Activated naive CD8-positive, alpha-beta T cell treated with anti-CD3 and anti-CD28 coated beads for 36 hours (primary cell): ENCODE measurements at regions not wholly inside any gene's neighbourhood (a gene's known extent, or its start where the extent isn't known, plus 50 kb on each side); places are given as distances from the start of the nearest gene placed in this dataset.

Source experiments
- DNase-seq: peaks from one replicate; pipeline ENCODE4 v3.0.0; 2021
- H3K27ac Mint-ChIP-seq: one replicate; pipeline ENCODE4 v1.8.0; 2022; ENCODE audit warnings: mild to moderate bottlenecking, moderate library complexity, mixed read lengths
- H3K27me3 Mint-ChIP-seq: one replicate; pipeline ENCODE4 v1.8.0; 2022; ENCODE audit warnings: mild to moderate bottlenecking, mixed read lengths
- H3K36me3 Mint-ChIP-seq: one replicate; pipeline ENCODE4 v1.8.0; 2021; ENCODE audit warnings: mild to moderate bottlenecking, mixed read lengths
- H3K4me1 Mint-ChIP-seq: one replicate; pipeline ENCODE4 v1.8.0; 2021; ENCODE audit warnings: mixed read lengths
- H3K4me3 Mint-ChIP-seq: one replicate; pipeline ENCODE4 v1.8.0; 2022; ENCODE audit warnings: mild to moderate bottlenecking, moderate library complexity, mixed read lengths
- H3K9me3 Mint-ChIP-seq: one replicate; pipeline ENCODE4 v1.8.0; 2022; ENCODE audit warnings: mixed read lengths

DNA sequence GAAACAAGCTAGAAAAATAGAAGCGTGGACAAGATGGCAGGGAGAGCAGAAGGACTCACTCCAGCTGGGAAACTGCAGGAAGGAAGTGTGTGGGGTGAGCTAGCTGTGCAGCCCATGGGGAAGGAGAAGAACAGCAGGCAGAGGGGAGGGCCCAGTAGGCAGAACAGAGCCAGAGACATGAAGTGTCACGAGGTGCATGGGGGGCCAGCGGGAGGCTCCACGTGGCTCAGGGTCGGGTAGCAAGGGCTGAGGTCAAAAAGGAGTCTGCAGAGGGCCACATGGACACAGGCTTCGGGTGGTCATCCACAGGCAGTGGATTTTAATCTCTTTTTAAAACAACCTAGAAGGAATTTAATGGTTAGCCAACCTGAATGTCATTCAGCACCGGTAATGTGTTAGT, 669.0 kb downstream of the BCL11B start:
- H3K27ac Mint-ChIP-seq: no peak overlapping the region
- no peaks in the 10 kb centered on the region for H3K36me3 Mint-ChIP-seq
- no peak overlapping the region for H3K4me3 Mint-ChIP-seq
- H3K27me3 Mint-ChIP-seq: no peaks in the 10 kb centered on the region
- H3K9me3 Mint-ChIP-seq: no peaks in the 10 kb centered on the region
- H3K4me1 Mint-ChIP-seq: no peaks in the 10 kb centered on the region
- DNase-seq: no peak

DNA sequence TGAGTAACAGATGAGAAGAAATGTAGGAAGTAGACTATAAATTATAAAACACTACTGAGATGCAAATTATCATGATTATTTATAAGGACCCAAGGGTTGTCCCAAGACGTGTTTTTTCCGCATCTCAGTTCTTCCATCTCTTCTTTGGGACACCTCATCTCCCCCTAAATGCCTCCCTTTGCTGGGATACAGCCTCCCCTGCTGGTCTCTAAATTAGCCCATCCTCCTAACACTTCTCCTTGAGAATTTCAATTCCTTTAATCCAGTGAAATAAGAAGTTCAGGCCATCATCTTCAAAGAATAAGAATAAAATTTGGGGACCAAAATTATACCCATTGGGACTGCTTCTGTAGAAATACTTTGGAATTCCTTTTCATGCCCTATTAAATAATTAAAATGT, 667.0 kb downstream of the BCL11B start:
- Mint-ChIP-seq H3K27me3 (no peaks in the 10 kb centered on the region), H3K4me3 (no peak overlapping the region), H3K9me3 (no peaks in the 10 kb centered on the region), H3K4me1 (peaks cover 8% of the 10 kb centered on the region), H3K27ac (no peak overlapping the region), H3K36me3 (no peaks in the 10 kb centered on the region)
- DNase-seq: no peak

DNA sequence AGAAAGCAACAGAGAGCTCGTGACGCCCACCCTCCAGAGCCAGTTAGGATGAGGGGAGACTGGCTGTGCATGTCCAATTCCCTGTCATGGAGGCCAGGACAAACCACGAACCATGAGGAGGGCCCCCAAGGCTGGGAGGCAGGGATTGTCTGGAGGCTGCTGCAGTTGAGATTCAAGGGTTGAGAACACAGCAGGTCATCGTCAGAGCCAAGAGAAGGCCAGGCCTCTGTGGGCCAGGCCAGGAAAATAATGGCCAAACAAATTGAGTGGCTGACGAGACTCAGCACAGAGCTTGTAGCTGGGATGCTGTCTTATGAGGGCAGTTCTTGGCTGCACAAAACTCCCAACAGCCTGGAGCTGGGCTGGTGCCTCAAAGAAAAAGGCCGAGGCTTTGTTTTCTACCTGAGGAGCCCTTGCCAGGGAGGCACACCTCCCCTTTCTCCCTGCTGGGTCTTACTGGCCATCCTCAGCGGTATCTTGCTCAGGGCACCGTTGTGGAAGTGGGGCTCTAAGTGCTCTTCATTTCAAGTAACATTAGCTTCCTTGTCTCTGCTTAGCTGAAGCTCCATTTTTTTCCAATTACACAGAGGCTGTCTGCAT, 665.9 kb downstream of the BCL11B start:
- Mint-ChIP-seq H3K4me1 (peaks cover 8% of the 10 kb centered on the region), H3K27ac (no peak overlapping the region), H3K36me3 (no peaks in the 10 kb centered on the region), H3K9me3 (no peaks in the 10 kb centered on the region), H3K27me3 (no peaks in the 10 kb centered on the region), H3K4me3 (no peak overlapping the region)
- no peak for DNase-seq

DNA sequence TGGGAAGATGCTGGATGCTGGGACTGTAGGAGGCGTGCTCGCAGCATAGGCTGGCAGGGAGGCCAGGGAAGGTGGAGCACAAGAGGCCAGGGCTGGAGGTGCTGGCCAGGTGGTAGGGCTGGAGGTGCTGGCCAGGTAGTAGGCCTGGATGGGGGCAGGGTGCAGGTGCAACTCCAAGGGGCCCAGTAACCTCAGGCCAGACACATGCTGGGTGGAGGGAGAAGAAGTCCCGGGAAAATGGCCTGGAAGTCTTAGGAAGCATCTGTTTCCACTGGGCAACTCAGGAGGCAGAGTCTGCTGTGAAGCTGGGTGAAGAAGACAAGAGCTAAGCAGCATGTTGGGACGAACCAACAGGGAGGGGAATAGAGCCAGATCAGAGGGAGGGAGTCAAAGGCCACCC, 665.2 kb downstream of the BCL11B start:
- H3K4me1 Mint-ChIP-seq: peaks cover 8% of the 10 kb centered on the region
- no peak overlapping the region for H3K27ac Mint-ChIP-seq
- H3K4me3 Mint-ChIP-seq: no peak overlapping the region
- H3K27me3 Mint-ChIP-seq: no peaks in the 10 kb centered on the region
- no peak for DNase-seq
- no peaks in the 10 kb centered on the region for H3K9me3 Mint-ChIP-seq
- no peaks in the 10 kb centered on the region for H3K36me3 Mint-ChIP-seq

DNA sequence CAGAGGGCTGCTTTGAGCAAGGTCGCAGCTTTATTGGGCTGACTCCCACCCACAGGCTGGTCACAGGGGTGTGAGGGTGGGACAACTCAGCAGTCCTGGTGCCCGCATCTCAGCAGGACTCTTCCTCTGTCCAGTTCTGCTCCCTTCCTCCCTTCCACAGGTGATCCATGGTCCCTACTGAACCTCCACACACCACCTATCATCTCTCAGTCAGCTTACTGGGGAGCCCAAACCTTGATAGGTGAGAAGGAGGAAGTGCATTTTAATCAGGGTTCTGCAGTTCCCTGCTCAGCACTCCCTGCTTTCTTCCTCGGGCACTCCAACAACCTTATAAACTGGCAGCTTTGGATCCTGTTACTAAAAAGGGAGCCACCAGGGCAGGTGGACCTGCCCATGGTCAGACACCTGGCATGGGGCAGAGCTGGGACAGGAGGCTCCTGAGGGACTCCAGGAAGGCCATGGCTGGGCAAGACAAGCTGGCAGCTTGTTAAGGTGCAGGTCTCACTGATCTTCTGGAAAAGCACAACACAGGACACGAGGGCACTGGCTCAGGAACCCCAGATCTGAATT, 664.6 kb downstream of the BCL11B start:
- DNase-seq: no peak
- H3K36me3 Mint-ChIP-seq: no peaks in the 10 kb centered on the region
- H3K4me1 Mint-ChIP-seq: peaks cover 8% of the 10 kb centered on the region
- H3K27me3 Mint-ChIP-seq: no peaks in the 10 kb centered on the region
- H3K27ac Mint-ChIP-seq: no peak overlapping the region
- no peak overlapping the region for H3K4me3 Mint-ChIP-seq
- H3K9me3 Mint-ChIP-seq: no peaks in the 10 kb centered on the region

DNA sequence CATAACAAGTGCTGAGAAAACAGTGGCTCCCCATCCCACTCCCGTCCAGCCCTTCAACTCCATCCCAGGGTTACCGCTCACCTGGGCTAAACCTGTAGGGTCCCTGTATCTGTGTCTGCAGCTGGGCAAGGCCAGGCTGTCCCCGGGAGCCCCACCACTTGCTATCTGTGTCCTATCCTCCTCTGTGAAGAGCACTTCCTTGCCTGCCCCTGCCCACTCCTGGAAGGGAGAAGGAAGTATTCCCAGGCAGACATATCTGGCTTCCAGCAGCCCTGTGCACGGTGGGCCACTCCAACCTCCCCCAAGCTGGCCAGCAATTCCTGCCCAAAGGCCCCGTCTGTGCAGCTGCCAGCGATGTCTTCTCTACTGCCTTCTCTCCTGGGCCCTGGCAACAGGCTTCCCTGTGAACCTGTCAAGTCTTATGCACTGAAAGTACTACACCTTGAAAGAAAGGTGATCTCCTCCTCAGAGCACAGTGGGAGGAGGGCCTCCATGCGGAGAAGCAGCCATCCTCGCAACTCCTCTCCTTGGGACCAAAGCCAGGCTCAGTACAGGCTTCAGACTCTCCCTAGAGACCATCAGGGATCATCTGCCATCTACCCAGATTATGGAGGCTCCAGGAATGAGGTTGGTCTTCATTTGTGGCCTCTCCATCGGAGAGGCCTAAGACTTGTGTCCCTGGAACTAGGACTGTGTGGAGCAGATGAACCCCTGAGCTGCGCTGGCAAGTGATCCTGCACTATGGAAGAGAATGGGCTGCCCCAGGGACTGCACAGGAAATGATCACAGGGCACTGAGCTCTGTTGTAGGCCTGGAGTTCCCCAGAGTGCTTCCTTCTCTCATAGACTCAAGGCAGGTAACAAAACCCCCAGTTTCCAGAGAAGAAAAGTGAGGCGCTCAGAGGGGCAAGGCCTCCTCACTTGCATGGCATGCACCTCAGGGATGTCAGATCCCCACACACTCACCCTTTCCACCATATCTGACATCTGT, 663.6 kb downstream of the BCL11B start:
- DNase-seq: no peak
- Mint-ChIP-seq H3K4me1 (peaks cover 8% of the 10 kb centered on the region), H3K36me3 (peaks cover under 1% of the 10 kb centered on the region), H3K27me3 (no peaks in the 10 kb centered on the region), H3K9me3 (no peaks in the 10 kb centered on the region), H3K27ac (no peak overlapping the region), H3K4me3 (no peak overlapping the region)

DNA sequence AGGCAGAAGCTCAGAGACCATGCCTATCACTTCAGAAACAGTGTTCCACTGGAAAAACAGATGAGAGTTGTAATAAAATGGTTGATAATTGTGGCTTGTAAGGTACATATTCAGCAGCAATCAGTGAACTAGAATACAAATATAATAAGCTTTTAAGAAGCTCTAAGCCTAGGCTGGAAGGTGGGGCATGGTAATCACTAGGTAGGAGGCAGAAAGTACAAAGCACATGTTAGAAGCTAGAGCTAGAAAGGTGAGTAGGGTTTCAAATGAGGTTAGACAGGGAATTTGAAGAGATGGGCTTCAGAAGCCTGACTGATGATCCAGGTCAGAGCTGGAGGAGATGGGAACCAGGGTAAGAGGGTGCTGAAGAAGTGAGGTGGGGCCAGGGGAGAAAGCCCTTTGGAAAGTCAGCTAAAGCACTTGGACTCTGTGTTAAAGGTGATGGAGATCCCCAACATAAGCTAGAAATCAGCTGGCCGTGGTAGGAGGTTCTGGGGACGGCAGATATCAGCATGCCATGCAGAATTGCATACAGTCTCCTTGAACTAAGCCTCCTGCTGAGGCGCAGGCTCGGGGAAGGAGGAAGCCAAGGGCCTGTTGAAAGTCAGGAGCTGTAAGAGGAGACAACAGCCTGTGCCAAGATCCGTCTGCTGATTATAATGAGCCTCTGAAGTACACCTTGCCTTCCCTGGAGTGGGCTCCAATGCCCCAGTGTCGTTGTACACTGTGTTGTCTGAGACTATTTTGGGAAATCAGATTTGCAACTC, 659.4 kb downstream of the BCL11B start:
- peaks cover 1% of the 10 kb centered on the region for H3K36me3 Mint-ChIP-seq
- no peaks in the 10 kb centered on the region for H3K9me3 Mint-ChIP-seq
- no peaks in the 10 kb centered on the region for H3K27me3 Mint-ChIP-seq
- DNase-seq: no peak
- no peak overlapping the region for H3K27ac Mint-ChIP-seq
- H3K4me1 Mint-ChIP-seq: peaks cover 8% of the 10 kb centered on the region
- no peak overlapping the region for H3K4me3 Mint-ChIP-seq

DNA sequence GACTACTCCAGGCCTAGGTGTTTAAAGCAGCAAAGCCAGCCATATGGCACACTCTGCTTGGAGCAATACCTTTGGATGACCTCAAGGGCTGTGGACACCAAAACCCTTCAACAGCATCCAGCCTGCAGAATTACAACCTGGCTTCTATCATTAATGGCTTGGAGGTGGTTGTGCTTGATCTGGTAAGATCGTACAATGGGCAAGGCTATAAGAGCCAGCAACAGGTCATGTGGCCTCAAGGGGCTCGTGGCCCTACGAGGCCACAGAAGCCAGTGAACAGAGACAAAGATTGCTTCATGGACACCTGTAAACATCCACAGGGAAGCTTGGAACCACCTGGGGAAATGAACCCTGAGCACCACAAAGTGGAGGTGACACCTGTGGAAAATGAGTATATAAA, 657.3 kb downstream of the BCL11B start:
- H3K4me1 Mint-ChIP-seq: no peaks in the 10 kb centered on the region
- no peak for DNase-seq
- no peak overlapping the region for H3K27ac Mint-ChIP-seq
- peaks cover 3% of the 10 kb centered on the region for H3K9me3 Mint-ChIP-seq
- H3K4me3 Mint-ChIP-seq: no peak overlapping the region
- peaks cover 1% of the 10 kb centered on the region for H3K36me3 Mint-ChIP-seq
- H3K27me3 Mint-ChIP-seq: no peaks in the 10 kb centered on the region

DNA sequence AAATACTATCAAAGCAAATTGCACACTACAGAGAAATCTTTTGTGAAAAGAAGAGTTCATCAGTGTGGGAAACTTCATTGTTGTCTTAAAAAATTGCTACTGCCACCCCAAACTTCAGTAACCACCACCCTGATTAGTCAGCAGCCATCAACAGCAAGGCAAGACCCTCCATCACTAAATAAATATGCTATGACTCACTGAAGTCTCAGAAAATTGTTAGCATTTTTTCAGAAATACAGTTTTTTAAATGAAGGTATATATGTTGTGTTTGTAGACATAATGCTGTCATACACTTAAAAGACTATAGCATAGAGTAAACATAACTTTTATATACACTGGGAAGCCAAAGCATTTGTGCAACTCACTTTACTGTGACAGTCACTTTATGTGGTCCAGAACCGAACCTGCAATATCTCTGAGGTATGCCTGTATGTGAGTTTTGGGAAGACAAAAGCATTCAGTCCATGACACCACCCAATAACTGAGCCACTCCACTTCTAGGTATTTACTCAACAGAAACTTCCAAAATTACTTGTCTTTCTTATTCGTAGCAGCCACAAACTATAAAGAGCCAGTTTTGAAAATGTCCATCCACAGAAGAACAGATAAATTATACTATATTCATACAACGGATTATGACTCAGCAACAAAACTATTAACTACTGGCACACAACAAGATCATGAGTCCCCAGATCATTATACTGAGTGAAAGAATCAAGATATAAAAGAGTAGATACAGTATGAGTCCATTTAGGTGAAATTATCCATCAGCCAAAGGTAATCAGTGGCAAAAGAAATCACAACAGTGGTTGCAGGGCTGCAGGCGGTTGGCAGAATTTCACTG, 649.6 kb downstream of the BCL11B start:
- Mint-ChIP-seq H3K4me1 (no peaks in the 10 kb centered on the region), H3K4me3 (no peak overlapping the region), H3K27ac (no peak overlapping the region), H3K27me3 (no peaks in the 10 kb centered on the region), H3K36me3 (no peaks in the 10 kb centered on the region), H3K9me3 (peaks cover 13% of the 10 kb centered on the region)
- DNase-seq: no peak

DNA sequence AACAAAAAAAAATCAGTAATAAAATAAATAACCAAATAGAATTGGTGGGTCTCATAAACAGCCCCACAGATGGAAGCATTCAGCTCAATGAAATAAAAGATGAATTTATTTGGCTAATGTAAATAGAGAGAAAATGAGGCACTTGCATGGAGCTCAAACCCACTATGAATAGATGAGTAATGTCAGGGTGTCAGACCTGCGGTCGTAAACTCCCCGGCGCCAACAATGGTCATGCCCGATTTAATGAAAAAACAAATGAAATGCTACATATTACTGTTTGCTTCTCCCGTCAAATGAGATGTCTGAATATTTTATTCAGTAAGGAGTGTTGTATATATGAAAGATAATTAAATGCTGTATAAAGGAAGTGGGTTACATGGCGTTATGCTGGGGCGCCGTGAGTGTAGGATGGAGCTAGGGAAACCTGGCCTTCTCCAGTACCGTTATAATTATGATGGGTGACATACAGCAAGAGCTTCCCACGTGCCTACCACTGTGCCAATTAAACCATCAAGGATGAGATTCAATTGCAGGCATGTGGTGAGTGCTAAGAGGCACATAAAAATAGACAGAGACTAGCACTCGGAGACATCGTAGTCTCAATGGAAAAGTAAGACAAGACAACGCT, 648.1 kb downstream of the BCL11B start:
- H3K27me3 Mint-ChIP-seq: no peaks in the 10 kb centered on the region
- no peak for DNase-seq
- no peak overlapping the region for H3K4me3 Mint-ChIP-seq
- H3K4me1 Mint-ChIP-seq: no peaks in the 10 kb centered on the region
- no peaks in the 10 kb centered on the region for H3K36me3 Mint-ChIP-seq
- peaks cover 14% of the 10 kb centered on the region for H3K9me3 Mint-ChIP-seq
- no peak overlapping the region for H3K27ac Mint-ChIP-seq

DNA sequence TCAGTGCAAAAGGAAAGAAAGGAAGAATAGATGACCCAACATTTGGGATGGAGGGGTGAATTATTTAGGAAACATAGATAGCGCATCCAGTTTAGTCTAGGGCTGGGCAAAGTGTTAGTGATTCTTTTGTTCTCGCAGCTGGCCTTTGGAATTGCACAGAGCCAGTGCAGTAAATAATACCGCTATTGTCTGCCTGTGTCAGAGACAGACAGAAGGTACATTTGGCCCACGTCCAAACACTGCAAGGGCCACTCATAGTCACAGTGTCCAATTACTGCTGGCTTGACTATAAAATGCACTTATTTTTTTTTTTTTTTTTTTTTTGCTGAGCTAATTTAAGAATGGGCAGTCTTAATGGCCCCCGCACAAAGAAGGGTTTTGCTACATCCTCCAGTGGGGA, 638.6 kb downstream of the BCL11B start:
- no peaks in the 10 kb centered on the region for H3K36me3 Mint-ChIP-seq
- no peaks in the 10 kb centered on the region for H3K27me3 Mint-ChIP-seq
- H3K4me3 Mint-ChIP-seq: no peak overlapping the region
- DNase-seq: no peak
- H3K27ac Mint-ChIP-seq: no peak overlapping the region
- no peaks in the 10 kb centered on the region for H3K9me3 Mint-ChIP-seq
- H3K4me1 Mint-ChIP-seq: no peaks in the 10 kb centered on the region

DNA sequence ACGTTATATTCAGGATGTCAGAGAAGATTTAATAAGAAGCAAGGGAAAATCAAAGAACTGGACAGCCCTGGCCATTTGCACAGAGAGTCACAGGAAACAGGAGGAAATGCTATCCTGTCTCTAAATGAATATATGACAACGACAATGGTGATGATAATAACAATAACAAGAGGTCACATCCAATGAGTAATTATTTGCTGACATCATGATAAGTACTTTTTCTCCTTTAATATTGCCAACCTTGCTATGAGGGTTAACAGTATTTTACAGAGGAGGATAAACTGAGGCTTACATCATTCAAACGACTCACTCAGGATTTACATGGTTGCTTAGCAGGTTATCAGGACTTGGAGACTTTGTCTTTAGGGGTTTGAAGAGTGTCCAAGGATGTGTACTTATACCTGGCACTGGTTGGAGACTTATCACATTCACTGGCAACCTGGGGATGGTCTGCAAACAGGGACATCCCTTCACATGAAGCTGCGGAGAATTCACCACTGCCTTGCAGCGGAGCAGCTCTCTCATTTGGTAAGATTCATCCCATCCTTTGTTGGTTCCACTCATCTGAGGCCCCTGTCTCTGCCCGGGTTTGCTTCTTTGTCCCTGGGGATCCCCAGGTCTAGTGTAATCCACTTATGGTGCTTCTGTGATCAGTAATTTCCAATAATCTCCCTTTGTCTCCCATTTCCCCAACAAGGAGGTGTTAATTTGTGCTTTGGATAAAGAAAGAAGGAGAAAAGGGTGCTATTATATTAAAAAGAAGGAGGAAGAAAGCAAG, 637.8 kb downstream of the BCL11B start:
- H3K36me3 Mint-ChIP-seq: no peaks in the 10 kb centered on the region
- no peak for DNase-seq
- H3K27ac Mint-ChIP-seq: no peak overlapping the region
- no peaks in the 10 kb centered on the region for H3K9me3 Mint-ChIP-seq
- H3K4me1 Mint-ChIP-seq: no peaks in the 10 kb centered on the region
- no peak overlapping the region for H3K4me3 Mint-ChIP-seq
- no peaks in the 10 kb centered on the region for H3K27me3 Mint-ChIP-seq

DNA sequence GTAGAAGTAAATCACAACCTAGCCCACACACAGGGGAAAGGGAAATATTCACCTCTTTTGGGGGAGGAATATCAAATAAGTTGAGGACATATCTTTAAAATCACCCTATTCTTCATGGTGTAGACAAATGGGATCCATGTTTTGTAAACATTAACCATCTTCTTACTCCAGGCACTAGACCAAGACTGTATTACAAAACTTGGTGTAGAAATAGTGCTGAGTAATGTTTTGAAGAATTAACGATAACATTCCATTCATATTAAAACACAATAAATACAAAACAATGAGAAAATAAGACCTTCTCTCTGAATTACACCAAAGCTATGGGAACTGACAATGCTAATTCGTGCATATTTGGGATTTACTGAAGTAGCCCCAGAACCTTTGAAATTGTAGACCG, 633.6 kb downstream of the BCL11B start:
- Mint-ChIP-seq H3K27ac (no peak overlapping the region), H3K4me3 (no peak overlapping the region), H3K4me1 (no peaks in the 10 kb centered on the region), H3K9me3 (peaks cover 4% of the 10 kb centered on the region), H3K27me3 (no peaks in the 10 kb centered on the region), H3K36me3 (no peaks in the 10 kb centered on the region)
- DNase-seq: no peak
